HCT116 (cell line): ENCODE measurements at regions not wholly inside any gene's neighbourhood (a gene's known extent, or its start where the extent isn't known, plus 50 kb on each side); places are given as distances from the start of the nearest gene placed in this dataset.

Experiments
- ATAC-seq: fragments of 200-7000 bp; cut with Tn5 transposase; 2 replicates; pipeline ENCODE4 v1.9.1; 2020; ENCODE audit warnings: mild to moderate bottlenecking, moderate library complexity
- BruUV-seq: library from RNA; stranded (reverse); fragments of 400-500 nt; replicated peaks from 2 replicates; lab custom pipeline; 2021; lab: Mats Ljungman, UMichigan
- CTCF ChIA-PET: fragments of 300-600 bp; sonication (Branson Sonifier 250); formaldehyde crosslinking; loops from one replicate; lab custom pipeline; 2021; ENCODE audit warnings: antibody characterized with exemption; lab: Charles Lee
- POLR2A ChIA-PET: fragments of 300-600, 350-600 bp; sonication (Branson Sonifier 250); formaldehyde crosslinking; loops from one replicate; lab custom pipeline; 2021; ENCODE audit warnings: antibody characterized with exemption; lab: Charles Lee
- RAD21 ChIA-PET, 2 experiments: fragments of 300-600 bp; sonication (Branson Sonifier 250); formaldehyde crosslinking; loops; one replicate each; lab custom pipeline; 2023; ENCODE audit warnings: low total read pairs in 2 of 2; ENCODE audit not compliant: uncharacterized antibody in 2 of 2, unreplicated experiment in 2 of 2, low non-redundant PET in 1 of 2; lab: Charles Lee
- DNase-seq: peaks from one replicate; pipeline ENCODE4 v3.0.0-alpha.2; 2010; ENCODE audit warnings: low read depth, low spot score
- H2AFZ ChIP-seq: fragments of 200-600 bp; shearing (Covaris generic), sonication (generic); 2 replicates; pipeline ENCODE4 v1.6.1; 2017; ENCODE audit warnings: low read depth, mixed run types, mixed read lengths, antibody characterized with exemption, low read length; ENCODE audit not compliant: poor library complexity, severe bottlenecking
- H3K27ac ChIP-seq: 2 replicates; pipeline ENCODE4 v1.5.1; 2012; ENCODE audit warnings: low read depth, low read length
- H3K27me3 ChIP-seq: fragments of 200-600 bp; sonication (generic); 2 replicates; pipeline ENCODE4 v1.6.1; 2016; ENCODE audit warnings: mixed run types, low read length, mixed read lengths; ENCODE audit not compliant: insufficient read depth
- H3K36me3 ChIP-seq, 2 experiments: fragments of 200-500 bp in 1 of 2; fragments of 200-600 bp in 1 of 2; sonication (Bioruptor generic) in 1 of 2; sonication (generic) in 1 of 2; 2 replicates each; pipeline versions ENCODE4 v1.5.1 to v1.6.1; 2014 to 2016; ENCODE audit warnings: low read length in 2 of 2, inconsistent platforms in 1 of 2, mixed read lengths in 1 of 2, mixed run types in 1 of 2; ENCODE audit not compliant: insufficient read depth in 2 of 2, control insufficient read depth in 1 of 2
- H3K4me1 ChIP-seq, 2 experiments: fragments of 200-600 bp in 1 of 2; sonication (generic) in 1 of 2; 2 replicates each; pipeline versions ENCODE4 v1.5.1 to v1.6.1; 2012 to 2017; ENCODE audit warnings: low read length in 2 of 2, inconsistent platforms in 1 of 2, mild to moderate bottlenecking in 1 of 2, mixed read lengths in 1 of 2, mixed run types in 1 of 2, moderate library complexity in 1 of 2; ENCODE audit not compliant: insufficient read depth in 2 of 2, control insufficient read depth in 1 of 2
- H3K4me2 ChIP-seq: fragments of 200-600 bp; sonication (generic); 2 replicates; pipeline ENCODE4 v1.6.1; 2017; ENCODE audit warnings: mixed run types, low read length, mixed read lengths
- H3K4me3 ChIP-seq, 2 experiments: fragments of 200-600 bp in 1 of 2; sonication (generic) in 1 of 2; replicated peaks in 1 of 2; 2 replicates each; pipeline ENCODE4 v1.5.1; 2011 to 2016; ENCODE audit warnings: low read length in 2 of 2, control low read depth in 1 of 2, low read depth in 1 of 2, mild to moderate bottlenecking in 1 of 2, mixed read lengths in 1 of 2, mixed run types in 1 of 2
- H3K79me2 ChIP-seq: fragments of 200-600 bp; sonication (generic); 2 replicates; pipeline ENCODE4 v1.6.1; 2017; ENCODE audit warnings: mild to moderate bottlenecking, mixed run types, low read length, moderate library complexity, mixed read lengths; ENCODE audit not compliant: insufficient read depth
- H3K9ac ChIP-seq: fragments of 200-600 bp; sonication (generic); 2 replicates; pipeline ENCODE4 v1.6.1; 2016; ENCODE audit warnings: low read length, mixed read lengths
- H3K9me2 ChIP-seq: fragments of 200-600 bp; sonication (generic), shearing (Covaris generic); 2 replicates; pipeline ENCODE4 v1.6.1; 2017; ENCODE audit warnings: mixed run types, mild to moderate bottlenecking, moderate library complexity; ENCODE audit not compliant: insufficient read depth
- H3K9me3 ChIP-seq, 2 experiments: fragments of 200-500 bp in 1 of 2; fragments of 200-600 bp in 1 of 2; sonication (Bioruptor generic) in 1 of 2; sonication (generic) in 1 of 2; 2 replicates each; pipeline ENCODE4 v1.6.1; 2014 to 2017; ENCODE audit warnings: low read length in 2 of 2, mixed read lengths in 2 of 2, inconsistent platforms in 1 of 2, low read depth in 1 of 2, mild to moderate bottlenecking in 1 of 2, mixed run types in 1 of 2, moderate library complexity in 1 of 2; ENCODE audit not compliant: control insufficient read depth in 1 of 2, insufficient read depth in 1 of 2
- H4K20me1 ChIP-seq: fragments of 200-600 bp; sonication (generic), shearing (Covaris generic); 2 replicates; pipeline ENCODE4 v1.6.1; 2017; ENCODE audit warnings: mixed run types, mild to moderate bottlenecking, moderate library complexity; ENCODE audit not compliant: insufficient read depth
- CEBPB ChIP-seq: IDR thresholded peaks from 2 replicates; pipeline ENCODE4 v1.6.1; 2012; ENCODE audit warnings: low read depth
- EGR1 ChIP-seq: IDR thresholded peaks from 2 replicates; pipeline ENCODE4 v1.6.1; 2012; ENCODE audit warnings: low read depth
- ELF1 ChIP-seq: IDR thresholded peaks from 2 replicates; pipeline ENCODE4 v1.6.1; 2012; ENCODE audit warnings: low read depth, borderline replicate concordance
- EZH2phosphoT487 ChIP-seq: fragments of 200-600 bp; IDR thresholded peaks from 2 replicates; pipeline ENCODE4 v1.6.1; 2018; ENCODE audit warnings: antibody characterized with exemption, borderline replicate concordance
- FOSL1 ChIP-seq: IDR thresholded peaks from 2 replicates; pipeline ENCODE4 v1.6.1; 2012; ENCODE audit warnings: low read depth
- MAX ChIP-seq: IDR thresholded peaks from 2 replicates; pipeline ENCODE4 v1.6.1; 2012
- POLR2A ChIP-seq: IDR thresholded peaks from 2 replicates; pipeline ENCODE4 v1.7.0; 2011; ENCODE audit warnings: borderline replicate concordance; ENCODE audit not compliant: insufficient read depth, insufficient read length; ENCODE audit errors: extremely low read depth
- RAD21 ChIP-seq: IDR thresholded peaks from 2 replicates; pipeline ENCODE4 v1.6.1; 2012; ENCODE audit warnings: low read depth, mild to moderate bottlenecking
- REST ChIP-seq: IDR thresholded peaks from 2 replicates; pipeline ENCODE4 v1.6.1; 2012; ENCODE audit warnings: low read depth
- SP1 ChIP-seq: IDR thresholded peaks from 2 replicates; pipeline ENCODE4 v1.6.1; 2012; ENCODE audit warnings: low read depth
- SRF ChIP-seq: IDR thresholded peaks from 2 replicates; pipeline ENCODE4 v1.6.1; 2012; ENCODE audit warnings: low read depth
- TCF7L2 ChIP-seq: IDR thresholded peaks from 2 replicates; pipeline ENCODE4 v1.7.0; 2011; ENCODE audit warnings: borderline replicate concordance, inconsistent platforms; ENCODE audit not compliant: insufficient read depth, insufficient read length; ENCODE audit errors: extremely low read depth
- ZFX ChIP-seq: fragments of 450-650 bp; IDR thresholded peaks from 2 replicates; pipeline ENCODE4 v1.6.1; 2017
- ZNF274 ChIP-seq: fragments of 200-500 bp; sonication (Bioruptor generic); IDR thresholded peaks from 2 replicates; pipeline ENCODE4 v1.6.1; 2014; ENCODE audit warnings: mild to moderate bottlenecking, low read depth, low read length, inconsistent platforms
- intact Hi-C: fragments of 100-400 bp; cut with micrococcal nuclease; formaldehyde crosslinking; loops from 2 replicates; pipeline ENCODE4 v1.10.0; 2022
- TF ChIP-seq, protein P1 (sequence below): IDR thresholded peaks from 2 replicates; pipeline ENCODE4 v1.6.1; 2011; ENCODE audit warnings: mild to moderate bottlenecking, low read length, moderate library complexity; ENCODE audit not compliant: insufficient replicate concordance; ENCODE audit errors: extremely low read depth
- TF ChIP-seq, protein P2 (sequence below): IDR thresholded peaks from 2 replicates; pipeline ENCODE4 v1.6.1; 2012

- TF ChIP-seq, protein P1, sequence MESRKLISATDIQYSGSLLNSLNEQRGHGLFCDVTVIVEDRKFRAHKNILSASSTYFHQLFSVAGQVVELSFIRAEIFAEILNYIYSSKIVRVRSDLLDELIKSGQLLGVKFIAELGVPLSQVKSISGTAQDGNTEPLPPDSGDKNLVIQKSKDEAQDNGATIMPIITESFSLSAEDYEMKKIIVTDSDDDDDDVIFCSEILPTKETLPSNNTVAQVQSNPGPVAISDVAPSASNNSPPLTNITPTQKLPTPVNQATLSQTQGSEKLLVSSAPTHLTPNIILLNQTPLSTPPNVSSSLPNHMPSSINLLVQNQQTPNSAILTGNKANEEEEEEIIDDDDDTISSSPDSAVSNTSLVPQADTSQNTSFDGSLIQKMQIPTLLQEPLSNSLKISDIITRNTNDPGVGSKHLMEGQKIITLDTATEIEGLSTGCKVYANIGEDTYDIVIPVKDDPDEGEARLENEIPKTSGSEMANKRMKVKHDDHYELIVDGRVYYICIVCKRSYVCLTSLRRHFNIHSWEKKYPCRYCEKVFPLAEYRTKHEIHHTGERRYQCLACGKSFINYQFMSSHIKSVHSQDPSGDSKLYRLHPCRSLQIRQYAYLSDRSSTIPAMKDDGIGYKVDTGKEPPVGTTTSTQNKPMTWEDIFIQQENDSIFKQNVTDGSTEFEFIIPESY: no peak
- TF ChIP-seq, protein P2, sequence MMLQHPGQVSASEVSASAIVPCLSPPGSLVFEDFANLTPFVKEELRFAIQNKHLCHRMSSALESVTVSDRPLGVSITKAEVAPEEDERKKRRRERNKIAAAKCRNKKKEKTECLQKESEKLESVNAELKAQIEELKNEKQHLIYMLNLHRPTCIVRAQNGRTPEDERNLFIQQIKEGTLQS: no peak
- TF ChIP-seq REST (no peak), SP1 (no peak), SRF (no peak), CEBPB (no peak), FOSL1 (no peak)
Measured at GRCh38 chr21:25406887-25407579, 200.2 kb downstream of the MRPL39 start (continued).

DNA sequence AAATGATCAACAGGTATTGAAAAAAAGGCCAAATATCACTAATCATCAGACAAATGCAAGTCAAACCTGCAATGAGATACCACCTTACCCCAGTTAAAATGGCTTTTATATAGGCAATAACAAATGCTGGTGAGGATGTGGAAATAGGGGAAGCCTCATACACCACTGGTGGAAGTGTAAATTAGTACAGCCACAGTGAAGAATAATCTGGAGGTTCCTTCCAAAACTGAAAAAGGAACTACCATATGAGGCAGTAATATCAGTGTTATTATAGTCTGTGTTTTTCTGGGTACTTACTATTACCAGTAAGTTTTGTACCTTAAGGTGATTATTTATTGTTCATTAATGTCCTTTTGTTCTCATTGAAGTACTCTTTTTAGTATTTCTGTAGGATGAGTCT lies 201.3 kb downstream of the MRPL39 start:
- POLR2A ChIA-PET: no interaction called here
- H3K27me3 ChIP-seq: no peaks in the 10 kb centered on the region
- no peaks in the 10 kb centered on the region for H3K4me1 ChIP-seq
- H3K9me3 ChIP-seq: peaks cover 0 to 5% of the 10 kb centered on the region in 2 experiments; a peak in 1 of 4 replicates
- no peak overlapping the region for H3K9ac ChIP-seq
- no peaks in the 10 kb centered on the region for H3K36me3 ChIP-seq
- ATAC-seq (no peak), DNase-seq (no peak)
- H3K4me2 ChIP-seq: no peak overlapping the region
- intact Hi-C loops: no loop called here
- CTCF ChIA-PET: no interaction called here
- no peak overlapping the region for H3K27ac ChIP-seq
- no peaks in the 10 kb centered on the region for H4K20me1 ChIP-seq
- no peak overlapping the region for H3K4me3 ChIP-seq
- no peaks in the 10 kb centered on the region for H3K9me2 ChIP-seq
- no peaks in the 10 kb centered on the region for H3K79me2 ChIP-seq
- RAD21 ChIA-PET: no interaction called here
- no peak for TF ChIP-seq SP1
- TF ChIP-seq ELF1: no peak
- no peak for TF ChIP-seq EGR1
- no peak for TF ChIP-seq RAD21
- TF ChIP-seq TCF7L2: no peak
- TF ChIP-seq ZFX: no peak
- TF ChIP-seq EZH2phosphoT487: no peak
- TF ChIP-seq ZNF274: no peak
- no peak for TF ChIP-seq MAX
- TF ChIP-seq POLR2A: no peak
- TF ChIP-seq FOSL1: no peak
- H2AFZ ChIP-seq: no peak overlapping the region
- BruUV-seq: no TSS peak
